Osteoblast (primary cell): ENCODE measurements at regions not wholly inside any gene's neighbourhood (a gene's known extent, or its start where the extent isn't known, plus 50 kb on each side); places are given as distances from the start of the nearest gene placed in this dataset.

ENCODE experiments used
- DNase-seq: peaks from one replicate; pipeline ENCODE4 v3.0.0; 2011; ENCODE audit warnings: low spot score, mixed read lengths; ENCODE audit not compliant: insufficient read length; ENCODE audit errors: missing footprints
- H2AFZ ChIP-seq: 2 replicates; pipeline ENCODE4 v1.6.0; 2011; ENCODE audit warnings: mild to moderate bottlenecking, low read length
- H3K27ac ChIP-seq: 2 replicates; pipeline ENCODE4 v1.5.1; 2011; ENCODE audit warnings: mild to moderate bottlenecking, low read depth, low read length, moderate library complexity
- H3K27me3 ChIP-seq: 2 replicates; pipeline ENCODE4 v1.6.0; 2012; ENCODE audit warnings: mild to moderate bottlenecking, control low read depth, inconsistent platforms, low read length, moderate library complexity; ENCODE audit not compliant: insufficient read depth
- H3K36me3 ChIP-seq: 2 replicates; pipeline ENCODE4 v1.5.1; 2011; ENCODE audit warnings: mild to moderate bottlenecking, low read length, control low read depth, moderate library complexity; ENCODE audit not compliant: insufficient read depth
- H3K4me1 ChIP-seq: 2 replicates; pipeline ENCODE4 v1.5.1; 2011; ENCODE audit warnings: mild to moderate bottlenecking, low read length, control low read depth, moderate library complexity; ENCODE audit not compliant: insufficient read depth
- H3K4me2 ChIP-seq: 2 replicates; pipeline ENCODE4 v1.6.0; 2011; ENCODE audit warnings: mild to moderate bottlenecking, low read length; ENCODE audit not compliant: insufficient read depth
- H3K4me3 ChIP-seq: fragments of 200-600 bp; sonication (generic); 3 replicates; pipeline ENCODE4 v1.5.1; 2012; ENCODE audit warnings: mild to moderate bottlenecking, low read length, inconsistent platforms; ENCODE audit not compliant: insufficient read depth
- H3K79me2 ChIP-seq: 2 replicates; pipeline ENCODE4 v1.6.0; 2012; ENCODE audit warnings: mild to moderate bottlenecking, low read length, control low read depth, inconsistent platforms; ENCODE audit not compliant: insufficient read depth
- H3K9me3 ChIP-seq: 2 replicates; pipeline ENCODE4 v1.5.1; 2011; ENCODE audit warnings: low read depth, low read length, control low read depth
- H4K20me1 ChIP-seq: 2 replicates; pipeline ENCODE4 v1.6.0; 2012; ENCODE audit warnings: mild to moderate bottlenecking, low read length, control low read depth; ENCODE audit not compliant: insufficient read depth
- TF ChIP-seq, protein P1 (sequence below): IDR thresholded peaks from 2 replicates; pipeline ENCODE4 v1.5.1; 2011; ENCODE audit warnings: mild to moderate bottlenecking, low read depth, low read length, moderate library complexity; ENCODE audit errors: extremely low read depth

GRCh38 chr12:124683152-124684124 lies 116.0 kb upstream of the NCOR2 start:
- Histone ChIP-seq H2AFZ (no peak overlapping the region), H3K4me1 (peaks cover 51% of the 10 kb centered on the region), H4K20me1 (no peaks in the 10 kb centered on the region), H3K9me3 (no peaks in the 10 kb centered on the region), H3K36me3 (no peaks in the 10 kb centered on the region), H3K27me3 (peaks cover under 1% of the 10 kb centered on the region), H3K4me3 (no peak overlapping the region), H3K4me2 (no peak overlapping the region), H3K79me2 (no peaks in the 10 kb centered on the region), H3K27ac (no peak overlapping the region)
- DNase-seq, result peak; percentile 22
- TF ChIP-seq, protein P1, sequence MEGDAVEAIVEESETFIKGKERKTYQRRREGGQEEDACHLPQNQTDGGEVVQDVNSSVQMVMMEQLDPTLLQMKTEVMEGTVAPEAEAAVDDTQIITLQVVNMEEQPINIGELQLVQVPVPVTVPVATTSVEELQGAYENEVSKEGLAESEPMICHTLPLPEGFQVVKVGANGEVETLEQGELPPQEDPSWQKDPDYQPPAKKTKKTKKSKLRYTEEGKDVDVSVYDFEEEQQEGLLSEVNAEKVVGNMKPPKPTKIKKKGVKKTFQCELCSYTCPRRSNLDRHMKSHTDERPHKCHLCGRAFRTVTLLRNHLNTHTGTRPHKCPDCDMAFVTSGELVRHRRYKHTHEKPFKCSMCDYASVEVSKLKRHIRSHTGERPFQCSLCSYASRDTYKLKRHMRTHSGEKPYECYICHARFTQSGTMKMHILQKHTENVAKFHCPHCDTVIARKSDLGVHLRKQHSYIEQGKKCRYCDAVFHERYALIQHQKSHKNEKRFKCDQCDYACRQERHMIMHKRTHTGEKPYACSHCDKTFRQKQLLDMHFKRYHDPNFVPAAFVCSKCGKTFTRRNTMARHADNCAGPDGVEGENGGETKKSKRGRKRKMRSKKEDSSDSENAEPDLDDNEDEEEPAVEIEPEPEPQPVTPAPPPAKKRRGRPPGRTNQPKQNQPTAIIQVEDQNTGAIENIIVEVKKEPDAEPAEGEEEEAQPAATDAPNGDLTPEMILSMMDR, result no peak

DNA sequence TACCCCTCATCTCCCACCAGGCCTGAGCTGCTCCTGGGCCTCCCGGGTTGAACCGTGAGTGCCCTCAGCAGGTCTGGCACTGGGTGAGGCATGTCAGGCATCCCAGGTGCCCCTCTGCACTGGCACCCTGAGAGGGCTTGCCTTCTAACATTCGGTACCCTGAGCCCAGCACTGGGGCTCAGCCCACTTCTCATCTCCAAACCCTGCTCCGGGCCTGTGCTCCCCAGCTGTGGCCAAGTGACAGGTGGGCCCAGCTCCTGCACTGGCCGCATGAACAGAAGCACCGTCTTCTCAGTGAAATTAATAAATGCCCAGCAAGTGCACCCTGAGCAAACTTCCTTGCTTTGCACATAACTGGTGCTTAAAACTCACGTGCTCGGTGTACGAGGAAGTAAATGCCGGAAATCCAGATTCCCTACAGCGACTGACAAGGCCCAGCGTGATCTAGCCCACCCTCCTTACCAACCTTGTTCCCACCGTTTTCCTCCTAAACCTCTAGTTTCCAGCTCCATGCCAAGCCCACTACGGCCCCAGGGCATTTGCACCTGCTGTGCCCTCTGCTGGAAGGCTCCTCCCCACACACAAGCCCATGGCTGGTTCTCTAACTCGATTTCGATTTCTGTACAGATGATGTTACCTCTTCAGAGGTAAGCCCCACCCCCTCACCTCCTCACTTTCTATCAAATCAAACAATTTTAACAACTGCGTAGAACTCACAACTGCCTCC lies 115.2 kb upstream of the NCOR2 start:
- H4K20me1 ChIP-seq, result no peaks in the 10 kb centered on the region
- H3K27me3 ChIP-seq, result no peaks in the 10 kb centered on the region
- H3K9me3 ChIP-seq, result no peaks in the 10 kb centered on the region
- no peak for DNase-seq
- no peak overlapping the region for H2AFZ ChIP-seq
- H3K27ac ChIP-seq, result no peak overlapping the region
- no peaks in the 10 kb centered on the region for H3K36me3 ChIP-seq
- H3K79me2 ChIP-seq, result no peaks in the 10 kb centered on the region
- H3K4me2 ChIP-seq, result no peak overlapping the region
- H3K4me3 ChIP-seq, result no peak overlapping the region
- H3K4me1 ChIP-seq, result peaks cover 47% of the 10 kb centered on the region
- TF ChIP-seq, protein P1, result no peak

DNA sequence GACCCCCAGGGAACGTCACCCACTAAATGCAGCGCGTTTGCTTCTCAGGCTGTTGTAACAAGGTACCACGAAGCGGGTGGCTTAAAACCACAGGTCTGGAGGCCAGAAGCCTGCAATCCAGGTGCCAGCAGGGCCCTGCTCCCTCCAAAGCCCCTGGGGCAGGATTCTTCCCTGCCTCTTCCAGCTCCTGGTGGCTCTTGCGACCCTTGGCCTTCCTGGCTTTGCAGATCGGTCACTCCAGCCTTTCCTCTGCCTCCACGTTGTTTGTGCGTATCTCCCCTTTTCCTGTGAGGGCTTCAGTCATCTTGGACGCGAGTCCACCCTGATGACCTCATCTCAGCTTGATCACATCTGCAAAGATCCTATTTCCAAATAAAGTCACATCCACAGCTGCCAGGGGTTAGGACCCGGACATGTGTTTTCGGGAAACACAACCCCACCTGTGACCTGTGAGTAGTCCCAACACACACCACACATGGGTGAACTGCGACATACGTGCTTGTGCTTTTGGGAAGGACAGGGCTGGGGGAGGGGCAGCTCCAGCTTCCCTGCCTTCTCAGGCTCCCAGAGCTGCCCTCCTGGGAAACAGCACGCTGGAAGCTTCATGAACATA lies 114.5 kb upstream of the NCOR2 start:
- peak; percentile 91 for DNase-seq
- no peaks in the 10 kb centered on the region for H3K79me2 ChIP-seq
- no peaks in the 10 kb centered on the region for H3K27me3 ChIP-seq
- H3K4me2 ChIP-seq, result peak overlapping the region; percentile 53
- H4K20me1 ChIP-seq, result no peaks in the 10 kb centered on the region
- H2AFZ ChIP-seq, result peak overlapping the region; percentile 26
- no peaks in the 10 kb centered on the region for H3K36me3 ChIP-seq
- peak overlapping the region; percentile 35 for H3K4me3 ChIP-seq
- H3K27ac ChIP-seq, result peak overlapping the region; percentile 86
- peaks cover 45% of the 10 kb centered on the region for H3K4me1 ChIP-seq
- no peaks in the 10 kb centered on the region for H3K9me3 ChIP-seq
- TF ChIP-seq, protein P1, result no peak
